Neural cell (in vitro differentiated cells): ENCODE measurements at regions not wholly inside any gene's neighbourhood (a gene's known extent, or its start where the extent isn't known, plus 50 kb on each side); places are given as distances from the start of the nearest gene placed in this dataset.

Experiments used
- H2AFZ ChIP-seq: fragments of 200-600, 300-800 bp; sonication (generic), shearing (Covaris generic); 2 replicates; pipeline ENCODE4 v1.6.0; 2014; ENCODE audit warnings: low read depth, mild to moderate bottlenecking, antibody characterized with exemption, low read length, moderate library complexity
- H3F3A ChIP-seq: fragments of 200-600 bp; shearing (Covaris generic); 2 replicates; pipeline ENCODE4 v1.6.1; 2016; ENCODE audit warnings: mild to moderate bottlenecking, moderate library complexity, mixed read lengths, antibody characterized with exemption, low read length; ENCODE audit not compliant: insufficient read depth, poor library complexity, severe bottlenecking
- H3K27ac ChIP-seq: fragments of 200-600, 300-800 bp; sonication (generic), shearing (Covaris generic); 2 replicates; pipeline ENCODE4 v1.5.1; 2014; ENCODE audit warnings: mild to moderate bottlenecking, low read length, moderate library complexity
- H3K27me3 ChIP-seq: fragments of 300-800, 200-600 bp; sonication (generic), shearing (Covaris generic); 2 replicates; pipeline ENCODE4 v1.6.0; 2014; ENCODE audit warnings: mild to moderate bottlenecking, low read depth, low read length, moderate library complexity; ENCODE audit not compliant: insufficient read depth
- H3K36me3 ChIP-seq: fragments of 300-800, 200-600 bp; sonication (generic), shearing (Covaris generic); 2 replicates; pipeline ENCODE4 v1.5.1; 2014; ENCODE audit warnings: mild to moderate bottlenecking, antibody characterized with exemption, low read length, moderate library complexity; ENCODE audit not compliant: insufficient read depth
- H3K4me2 ChIP-seq: fragments of 300-800, 200-600 bp; sonication (generic), shearing (Covaris generic); 2 replicates; pipeline ENCODE4 v1.6.0; 2014; ENCODE audit warnings: mild to moderate bottlenecking, low read length
- H3K4me3 ChIP-seq: fragments of 300-800, 200-600 bp; sonication (generic), shearing (Covaris generic); 2 replicates; pipeline ENCODE4 v1.5.1; 2014; ENCODE audit warnings: mild to moderate bottlenecking, low read length, moderate library complexity
- H3K79me2 ChIP-seq: fragments of 200-600 bp; shearing (Covaris generic); replicated peaks from 2 replicates; pipeline ENCODE4 v1.6.0; 2014; ENCODE audit warnings: mild to moderate bottlenecking, low read length, moderate library complexity; ENCODE audit not compliant: insufficient read depth
- H3K9ac ChIP-seq: fragments of 300-800, 200-600 bp; sonication (generic), shearing (Covaris generic); 2 replicates; pipeline ENCODE4 v1.6.1; 2016; ENCODE audit warnings: mild to moderate bottlenecking, low read length, mixed read lengths
- H3K9me2 ChIP-seq: fragments of 200-600 bp; shearing (Covaris generic); 2 replicates; pipeline ENCODE4 v1.6.1; 2016; ENCODE audit warnings: mild to moderate bottlenecking, low read length, mixed read lengths; ENCODE audit not compliant: insufficient read depth
- H3K9me3 ChIP-seq: fragments of 200-600, 300-800 bp; sonication (generic), shearing (Covaris generic); 2 replicates; pipeline ENCODE4 v1.6.1; 2016; ENCODE audit warnings: mild to moderate bottlenecking, mixed run types, low read length, moderate library complexity, mixed read lengths
- H4K20me1 ChIP-seq: fragments of 200-600 bp; shearing (Covaris generic); 2 replicates; pipeline ENCODE4 v1.6.1; 2016; ENCODE audit warnings: mild to moderate bottlenecking, mixed run types; ENCODE audit not compliant: insufficient read depth
- CTCF ChIP-seq: fragments of 450-650 bp; IDR thresholded peaks from 2 replicates; pipeline ENCODE4 v1.5.1; 2014; ENCODE audit warnings: antibody characterized with exemption, mild to moderate bottlenecking, moderate library complexity; ENCODE audit not compliant: poor library complexity, severe bottlenecking
- EP300 ChIP-seq: fragments of 450-650 bp; conservative IDR thresholded peaks from 2 replicates; pipeline ENCODE4 v1.6.1; 2014; ENCODE audit warnings: antibody characterized with exemption, mild to moderate bottlenecking, moderate library complexity; ENCODE audit not compliant: poor library complexity, severe bottlenecking
- EZH2 ChIP-seq: fragments of 200-600, 300-800 bp; shearing (Covaris generic), sonication (generic); IDR thresholded peaks from 2 replicates; pipeline ENCODE4 v1.6.1; 2014; ENCODE audit warnings: antibody characterized with exemption, low read length, borderline replicate concordance, mild to moderate bottlenecking; ENCODE audit not compliant: insufficient read depth, poor library complexity, severe bottlenecking
- MXI1 ChIP-seq: fragments of 450-650 bp; conservative IDR thresholded peaks from 2 replicates; pipeline ENCODE4 v1.6.1; 2014; ENCODE audit warnings: antibody characterized with exemption, mild to moderate bottlenecking; ENCODE audit not compliant: poor library complexity, severe bottlenecking
- POLR2AphosphoS5 ChIP-seq: IDR thresholded peaks from 2 replicates; pipeline ENCODE4 v1.6.1; 2012
- RAD21 ChIP-seq: fragments of 450-650 bp; conservative IDR thresholded peaks from 2 replicates; pipeline ENCODE4 v1.6.1; 2014; ENCODE audit warnings: antibody characterized with exemption, mild to moderate bottlenecking, moderate library complexity
- REST ChIP-seq: IDR thresholded peaks from 2 replicates; pipeline ENCODE4 v1.6.1; 2012; ENCODE audit warnings: borderline replicate concordance
- SMC3 ChIP-seq: fragments of 450-650 bp; conservative IDR thresholded peaks from 2 replicates; pipeline ENCODE4 v1.6.1; 2014; ENCODE audit warnings: antibody characterized with exemption, mild to moderate bottlenecking, moderate library complexity; ENCODE audit not compliant: poor library complexity
- TAF1 ChIP-seq: IDR thresholded peaks from 2 replicates; pipeline ENCODE4 v1.6.1; 2012; ENCODE audit warnings: low read depth

GRCh38 chr2:142714600-142714999, 162.9 kb upstream of the KYNU start:
- Histone ChIP-seq H3K9me3 (no peaks in the 10 kb centered on the region), H3K79me2 (no peaks in the 10 kb centered on the region), H3K9ac (no peak overlapping the region), H2AFZ (no peak overlapping the region), H3K36me3 (no peaks in the 10 kb centered on the region), H3K4me2 (no peak overlapping the region), H3K9me2 (no peaks in the 10 kb centered on the region), H3K27me3 (no peaks in the 10 kb centered on the region), H3K27ac (no peak overlapping the region), H3K4me3 (no peak overlapping the region), H3F3A (no peaks in the 10 kb centered on the region), H4K20me1 (no peaks in the 10 kb centered on the region)
- TF ChIP-seq POLR2AphosphoS5 (no peak), CTCF (no peak), REST (no peak), MXI1 (no peak), EP300 (no peak), SMC3 (no peak), RAD21 (no peak), EZH2 (no peak), TAF1 (no peak)

GRCh38 chr2:142710336-142710735, 167.1 kb upstream of the KYNU start:
- Histone ChIP-seq H3K4me3 (no peak overlapping the region), H3K79me2 (no peaks in the 10 kb centered on the region), H4K20me1 (no peaks in the 10 kb centered on the region), H3K36me3 (no peaks in the 10 kb centered on the region), H3K4me2 (no peak overlapping the region), H2AFZ (no peak overlapping the region), H3K9me3 (no peaks in the 10 kb centered on the region), H3K27ac (no peak overlapping the region), H3K9ac (no peak overlapping the region), H3F3A (no peaks in the 10 kb centered on the region), H3K9me2 (no peaks in the 10 kb centered on the region), H3K27me3 (no peaks in the 10 kb centered on the region)
- no peak for TF ChIP-seq RAD21
- no peak for TF ChIP-seq SMC3
- no peak for TF ChIP-seq REST
- no peak for TF ChIP-seq EP300
- TF ChIP-seq MXI1: no peak
- TF ChIP-seq EZH2: no peak
- TF ChIP-seq POLR2AphosphoS5: no peak
- TF ChIP-seq TAF1: no peak
- no peak for TF ChIP-seq CTCF
